ENCODE measurements at regions not wholly inside any gene's neighbourhood (a gene's known extent, or its start where the extent isn't known, plus 50 kb on each side); places are given as distances from the start of the nearest gene placed in this dataset.

DNA sequence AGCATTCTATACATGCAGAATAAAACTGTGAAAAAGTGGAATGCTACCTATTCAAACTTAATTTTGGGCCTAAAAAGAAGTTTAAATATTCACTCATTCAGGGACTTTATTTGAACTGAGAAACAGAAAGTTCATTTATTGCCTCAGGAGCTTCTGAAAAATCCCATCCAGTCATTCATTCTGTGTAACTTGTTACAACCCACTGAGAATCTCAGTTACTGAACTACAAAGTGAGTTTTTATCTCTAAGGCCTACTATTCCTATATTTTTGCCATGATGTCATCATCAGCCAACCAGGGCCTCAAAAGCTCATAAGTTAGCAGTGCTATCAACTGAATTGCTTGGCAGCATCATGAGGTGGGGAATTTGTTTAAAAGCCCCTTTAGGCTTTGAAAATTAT, 98.0 kb upstream of the BOC start:
- H3K9me3 ChIP-seq, result no peaks in the 10 kb centered on the region

DNA sequence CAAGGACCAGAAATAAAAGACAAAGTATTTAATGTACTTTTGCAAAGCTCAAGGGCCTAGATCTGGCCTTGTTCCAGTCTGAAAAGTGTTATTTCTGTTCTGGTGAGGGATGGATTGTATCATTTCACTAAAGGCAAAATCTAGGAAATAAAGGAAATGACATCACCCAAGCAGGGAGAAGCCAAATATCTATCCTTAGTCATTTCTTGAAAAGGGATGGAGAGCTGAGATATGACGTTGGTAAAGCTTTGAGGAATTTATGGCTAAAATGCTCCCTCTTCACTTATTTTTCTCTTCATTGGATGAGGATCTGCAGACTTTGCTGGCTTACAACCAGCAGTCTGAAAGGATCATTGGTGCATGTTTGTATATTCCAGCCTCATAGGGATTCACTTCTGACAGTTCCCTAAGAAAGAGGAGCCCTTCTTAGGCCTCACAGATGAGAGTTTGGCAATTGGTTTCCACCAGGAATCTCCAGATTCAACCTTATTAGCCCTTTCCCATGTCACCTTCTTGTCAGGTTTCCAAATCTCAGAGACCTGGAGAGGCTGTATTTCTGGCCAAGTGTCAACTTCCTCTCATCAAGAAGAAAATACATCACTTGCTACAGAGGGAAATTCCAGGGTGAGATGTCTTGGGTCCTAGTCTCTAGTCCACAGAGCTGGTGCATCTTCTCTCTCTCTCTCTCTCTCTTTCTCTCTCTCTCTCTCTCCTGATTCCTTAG, 93.7 kb upstream of the BOC start:
- no peak overlapping the region for H3K4me3 ChIP-seq
- ATAC-seq (ENCODE audit: insufficient number of reproducible peaks, low FRiP score, low read depth) (peak; percentile 66), DNase-seq (ENCODE audit: low spot score) (no peak)
- H3K4me1 ChIP-seq (ENCODE audit: control insufficient read depth in 1 of 2, low read depth in 2 of 2), result peaks cover 0 to 14% of the 10 kb centered on the region in 2 donors
- no peaks in the 10 kb centered on the region for H3K9me3 ChIP-seq
- no peaks in the 10 kb centered on the region for H3K36me3 ChIP-seq
- TF ChIP-seq, protein P1, sequence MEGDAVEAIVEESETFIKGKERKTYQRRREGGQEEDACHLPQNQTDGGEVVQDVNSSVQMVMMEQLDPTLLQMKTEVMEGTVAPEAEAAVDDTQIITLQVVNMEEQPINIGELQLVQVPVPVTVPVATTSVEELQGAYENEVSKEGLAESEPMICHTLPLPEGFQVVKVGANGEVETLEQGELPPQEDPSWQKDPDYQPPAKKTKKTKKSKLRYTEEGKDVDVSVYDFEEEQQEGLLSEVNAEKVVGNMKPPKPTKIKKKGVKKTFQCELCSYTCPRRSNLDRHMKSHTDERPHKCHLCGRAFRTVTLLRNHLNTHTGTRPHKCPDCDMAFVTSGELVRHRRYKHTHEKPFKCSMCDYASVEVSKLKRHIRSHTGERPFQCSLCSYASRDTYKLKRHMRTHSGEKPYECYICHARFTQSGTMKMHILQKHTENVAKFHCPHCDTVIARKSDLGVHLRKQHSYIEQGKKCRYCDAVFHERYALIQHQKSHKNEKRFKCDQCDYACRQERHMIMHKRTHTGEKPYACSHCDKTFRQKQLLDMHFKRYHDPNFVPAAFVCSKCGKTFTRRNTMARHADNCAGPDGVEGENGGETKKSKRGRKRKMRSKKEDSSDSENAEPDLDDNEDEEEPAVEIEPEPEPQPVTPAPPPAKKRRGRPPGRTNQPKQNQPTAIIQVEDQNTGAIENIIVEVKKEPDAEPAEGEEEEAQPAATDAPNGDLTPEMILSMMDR (IDR thresholded peaks at IDR 0.05), result no peak
- H3K27ac ChIP-seq, result peak overlapping the region; percentile 6 to 13
- no peaks in the 10 kb centered on the region for H3K27me3 ChIP-seq (replicated peaks; ENCODE audit: insufficient read depth)

More for the DNA sequence above, 98.0 kb upstream of the BOC start:
- TF ChIP-seq, protein P1 (IDR thresholded peaks at IDR 0.05), result no peak
- H3K4me3 ChIP-seq, result no peak overlapping the region
- H3K27me3 ChIP-seq (replicated peaks; ENCODE audit: insufficient read depth), result no peaks in the 10 kb centered on the region
- ATAC-seq (ENCODE audit: insufficient number of reproducible peaks, low FRiP score, low read depth) (no peak), DNase-seq (ENCODE audit: low spot score) (no peak)
- H3K36me3 ChIP-seq, result no peaks in the 10 kb centered on the region
- no peak overlapping the region for H3K27ac ChIP-seq
- H3K4me1 ChIP-seq (ENCODE audit: control insufficient read depth in 1 of 2, low read depth in 2 of 2), result peaks cover 0 to 14% of the 10 kb centered on the region in 2 donors

DNA sequence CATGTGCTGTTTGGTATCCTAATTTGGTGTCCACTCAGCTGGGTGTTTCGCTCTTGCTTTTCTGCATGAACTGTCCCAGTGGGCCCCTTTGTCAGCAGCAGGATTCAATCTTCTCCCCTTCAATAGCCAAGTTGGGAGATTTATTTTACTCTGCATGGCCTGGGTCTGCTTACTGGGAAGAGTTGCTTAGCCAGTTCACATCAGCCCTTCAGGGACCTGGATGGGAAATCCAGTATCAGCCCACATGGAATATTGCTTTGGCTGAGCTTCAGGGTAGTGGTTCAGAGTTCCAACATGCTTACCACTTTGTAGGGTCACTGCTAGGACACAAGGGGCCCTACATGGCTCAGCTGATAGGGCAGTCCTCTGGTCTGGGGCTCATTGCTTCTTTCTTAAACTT, 93.0 kb upstream of the BOC start:
- peaks cover 0 to 14% of the 10 kb centered on the region in 2 donors for H3K4me1 ChIP-seq (ENCODE audit: control insufficient read depth in 1 of 2, low read depth in 2 of 2)
- H3K9me3 ChIP-seq, result no peaks in the 10 kb centered on the region
- peak overlapping the region in 1 of 2 donors; percentile 5 for H3K27ac ChIP-seq
- TF ChIP-seq, protein P1 (IDR thresholded peaks at IDR 0.05), result no peak
- H3K36me3 ChIP-seq, result no peaks in the 10 kb centered on the region
- DNase-seq (ENCODE audit: low spot score) (no peak), ATAC-seq (ENCODE audit: insufficient number of reproducible peaks, low FRiP score, low read depth) (no peak)
- no peaks in the 10 kb centered on the region for H3K27me3 ChIP-seq (replicated peaks; ENCODE audit: insufficient read depth)
- no peak overlapping the region for H3K4me3 ChIP-seq

DNA sequence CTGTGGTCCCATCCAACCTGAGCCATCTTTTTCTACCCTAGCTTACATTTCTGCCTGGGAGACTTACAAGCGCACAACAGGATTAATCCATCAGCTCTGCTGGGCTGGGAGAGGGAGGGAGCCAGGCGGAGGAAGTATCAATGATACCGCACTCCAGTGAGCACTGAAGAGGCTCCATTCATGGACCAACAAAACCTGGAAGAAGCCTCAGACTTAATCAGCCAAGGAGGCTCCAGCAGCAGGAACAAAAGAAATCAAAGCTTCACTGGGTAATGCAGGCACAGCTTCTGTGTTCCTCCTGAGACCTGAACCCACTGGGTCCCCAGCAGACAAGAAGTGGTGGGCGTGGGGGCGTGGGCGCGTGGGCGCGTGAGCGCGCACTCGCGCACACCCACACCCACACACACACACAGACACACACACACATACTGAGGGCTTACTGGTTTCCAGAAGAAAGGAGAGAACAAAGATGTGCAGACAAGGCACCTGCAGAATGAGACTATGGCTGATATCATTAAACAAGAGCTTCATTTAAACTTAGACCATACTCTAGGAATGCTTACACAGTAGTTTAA, 87.0 kb upstream of the BOC start:
- ATAC-seq (ENCODE audit: insufficient number of reproducible peaks, low FRiP score, low read depth) (no peak), DNase-seq (ENCODE audit: low spot score) (no peak)
- no peaks in the 10 kb centered on the region for H3K9me3 ChIP-seq
- no peaks in the 10 kb centered on the region for H3K4me1 ChIP-seq (ENCODE audit: control insufficient read depth in 1 of 2, low read depth in 2 of 2)
- no peak overlapping the region for H3K4me3 ChIP-seq
- no peak overlapping the region for H3K27ac ChIP-seq
- TF ChIP-seq, protein P1 (IDR thresholded peaks at IDR 0.05), result no peak
- H3K27me3 ChIP-seq (replicated peaks; ENCODE audit: insufficient read depth), result no peaks in the 10 kb centered on the region
- H3K36me3 ChIP-seq, result no peaks in the 10 kb centered on the region

DNA sequence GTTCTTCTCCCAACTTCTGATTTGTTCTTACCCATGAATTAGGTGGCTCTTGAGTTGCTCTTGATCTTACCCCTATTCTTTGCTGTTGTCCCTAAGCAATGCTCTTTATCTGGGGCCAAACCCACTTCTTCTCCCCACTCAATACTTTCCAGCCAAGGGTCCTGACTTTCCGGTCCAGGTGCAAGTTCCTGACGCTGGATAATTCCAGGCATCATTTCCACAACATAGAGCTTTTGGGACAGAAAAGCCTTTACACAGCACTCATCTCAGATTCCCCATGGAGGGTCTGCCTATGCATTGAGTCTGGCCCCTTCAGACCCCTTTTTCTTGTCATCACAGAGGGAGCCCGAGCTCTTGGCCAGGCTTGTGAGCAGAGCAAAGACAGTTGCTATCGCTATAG, 85.4 kb upstream of the BOC start:
- Histone ChIP-seq H3K27me3 (replicated peaks; ENCODE audit: insufficient read depth) (no peaks in the 10 kb centered on the region), H3K9me3 (no peaks in the 10 kb centered on the region)
- no peak for ATAC-seq (ENCODE audit: insufficient number of reproducible peaks, low FRiP score, low read depth)

More for the DNA sequence above, 85.4 kb upstream of the BOC start:
- Histone ChIP-seq H3K36me3 (no peaks in the 10 kb centered on the region), H3K4me3 (no peak overlapping the region), H3K4me1 (ENCODE audit: control insufficient read depth in 1 of 2, low read depth in 2 of 2) (no peaks in the 10 kb centered on the region), H3K27ac (no peak overlapping the region)
- DNase-seq (ENCODE audit: low spot score), result no peak
- TF ChIP-seq, protein P1 (IDR thresholded peaks at IDR 0.05), result no peak

Measured in thoracic aorta (tissue), 2 donors.